ENCODE measurements at regions not wholly inside any gene's neighbourhood (a gene's known extent, or its start where the extent isn't known, plus 50 kb on each side); places are given as distances from the start of the nearest gene placed in this dataset.

DNA sequence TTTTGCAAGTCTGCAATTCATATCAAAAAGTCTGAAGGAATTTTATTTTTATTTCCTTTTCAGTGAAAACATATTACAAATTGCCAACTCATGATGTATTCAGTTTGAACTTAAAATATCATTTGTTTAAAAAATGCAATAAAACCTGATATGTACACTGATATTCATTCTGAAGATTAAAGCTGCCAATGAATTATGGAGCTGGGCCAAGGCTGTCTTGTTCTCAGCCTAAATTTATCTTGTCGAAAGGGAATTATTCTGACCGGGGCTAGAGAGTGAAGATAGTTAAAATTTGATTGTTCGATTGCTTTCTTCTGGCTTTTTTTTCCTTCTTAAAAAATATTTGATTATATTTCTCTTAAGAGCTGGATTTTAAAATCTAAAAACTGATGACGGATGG lies 54.0 kb upstream of the RBFOX1 start:
- CTCF ChIA-PET, result no interaction called here
- no peak for DNase-seq (ENCODE audit: low read depth, low spot score)
- intact Hi-C loops (cut with micrococcal nuclease), result no loop called here

GRCh38 chr16:7272567-7273158 lies 60.0 kb upstream of the RBFOX1 start:
- DNase-seq (ENCODE audit: low read depth, low spot score) (no peak), ATAC-seq (no peak)
- Histone ChIP-seq H3K4me1 (ENCODE audit: control insufficient read depth in 1 of 2, insufficient read depth in 2 of 2, low read length in 2 of 2) (no peaks in the 10 kb centered on the region), H3K4me3 (replicated peaks in 1 of 2; ENCODE audit: low read depth in 1 of 2, low read length in 2 of 2) (no peak overlapping the region), H3K9ac (ENCODE audit: low read length) (no peak overlapping the region), H3K27me3 (ENCODE audit: insufficient read depth, low read length) (no peaks in the 10 kb centered on the region), H3K9me3 (ENCODE audit: control insufficient read depth in 1 of 2, insufficient read depth in 1 of 2, low read depth in 1 of 2, low read length in 2 of 2) (peaks cover 5 to 15% of the 10 kb centered on the region in 2 experiments; a peak in 2 of 4 replicates), H3K4me2 (ENCODE audit: low read length) (no peak overlapping the region), H3K27ac (ENCODE audit: low read depth, low read length) (no peak overlapping the region), H4K20me1 (ENCODE audit: insufficient read depth) (no peaks in the 10 kb centered on the region), H3K9me2 (ENCODE audit: insufficient read depth) (no peaks in the 10 kb centered on the region), H3K36me3 (ENCODE audit: control insufficient read depth in 1 of 2, insufficient read depth in 2 of 2, low read length in 2 of 2) (no peaks in the 10 kb centered on the region), H2AFZ (ENCODE audit: low read depth, low read length, poor library complexity, severe bottlenecking) (no peak overlapping the region), H3K79me2 (ENCODE audit: insufficient read depth, low read length) (no peaks in the 10 kb centered on the region)
- ChIA-PET POLR2A (no interaction called here), RAD21 (ENCODE audit: low non-redundant PET in 1 of 2, low total read pairs in 2 of 2, uncharacterized antibody in 2 of 2, unreplicated experiment in 2 of 2) (no interaction called here), CTCF (no interaction called here)
- no TSS peak for BruUV-seq (replicated peaks)
- no peak for TF ChIP-seq SRF (IDR thresholded peaks at IDR 0.05; ENCODE audit: low read depth)
- no peak for TF ChIP-seq ZNF274 (IDR thresholded peaks at IDR 0.05; ENCODE audit: low read depth, low read length)
- TF ChIP-seq MAX (IDR thresholded peaks at IDR 0.05), result no peak
- TF ChIP-seq JUND (IDR thresholded peaks at IDR 0.05), result no peak
- TF ChIP-seq ZBTB33 (IDR thresholded peaks at IDR 0.05; ENCODE audit: extremely low read depth, insufficient replicate concordance, low read length), result no peak
- intact Hi-C loops (cut with micrococcal nuclease), result no loop called here

More for the DNA sequence above, 54.0 kb upstream of the RBFOX1 start:
- Histone ChIP-seq H3K9me3 (ENCODE audit: control insufficient read depth in 1 of 2, insufficient read depth in 1 of 2, low read depth in 1 of 2, low read length in 2 of 2) (peaks cover 5 to 12% of the 10 kb centered on the region in 2 experiments; a peak in 2 of 4 replicates), H3K9me2 (ENCODE audit: insufficient read depth) (no peaks in the 10 kb centered on the region), H3K27ac (ENCODE audit: low read depth, low read length) (no peak overlapping the region), H3K4me2 (ENCODE audit: low read length) (no peak overlapping the region), H4K20me1 (ENCODE audit: insufficient read depth) (no peaks in the 10 kb centered on the region), H3K9ac (ENCODE audit: low read length) (no peak overlapping the region), H3K27me3 (ENCODE audit: insufficient read depth, low read length) (no peaks in the 10 kb centered on the region), H3K4me1 (ENCODE audit: control insufficient read depth in 1 of 2, insufficient read depth in 2 of 2, low read length in 2 of 2) (no peaks in the 10 kb centered on the region), H3K36me3 (ENCODE audit: control insufficient read depth in 1 of 2, insufficient read depth in 2 of 2, low read length in 2 of 2) (no peaks in the 10 kb centered on the region), H2AFZ (ENCODE audit: low read depth, low read length, poor library complexity, severe bottlenecking) (no peak overlapping the region), H3K79me2 (ENCODE audit: insufficient read depth, low read length) (no peaks in the 10 kb centered on the region), H3K4me3 (replicated peaks in 1 of 2; ENCODE audit: low read depth in 1 of 2, low read length in 2 of 2) (no peak overlapping the region)
- no peak for ATAC-seq
- ChIA-PET RAD21 (ENCODE audit: low non-redundant PET in 1 of 2, low total read pairs in 2 of 2, uncharacterized antibody in 2 of 2, unreplicated experiment in 2 of 2) (no interaction called here), POLR2A (no interaction called here)
- TF ChIP-seq, protein P1, sequence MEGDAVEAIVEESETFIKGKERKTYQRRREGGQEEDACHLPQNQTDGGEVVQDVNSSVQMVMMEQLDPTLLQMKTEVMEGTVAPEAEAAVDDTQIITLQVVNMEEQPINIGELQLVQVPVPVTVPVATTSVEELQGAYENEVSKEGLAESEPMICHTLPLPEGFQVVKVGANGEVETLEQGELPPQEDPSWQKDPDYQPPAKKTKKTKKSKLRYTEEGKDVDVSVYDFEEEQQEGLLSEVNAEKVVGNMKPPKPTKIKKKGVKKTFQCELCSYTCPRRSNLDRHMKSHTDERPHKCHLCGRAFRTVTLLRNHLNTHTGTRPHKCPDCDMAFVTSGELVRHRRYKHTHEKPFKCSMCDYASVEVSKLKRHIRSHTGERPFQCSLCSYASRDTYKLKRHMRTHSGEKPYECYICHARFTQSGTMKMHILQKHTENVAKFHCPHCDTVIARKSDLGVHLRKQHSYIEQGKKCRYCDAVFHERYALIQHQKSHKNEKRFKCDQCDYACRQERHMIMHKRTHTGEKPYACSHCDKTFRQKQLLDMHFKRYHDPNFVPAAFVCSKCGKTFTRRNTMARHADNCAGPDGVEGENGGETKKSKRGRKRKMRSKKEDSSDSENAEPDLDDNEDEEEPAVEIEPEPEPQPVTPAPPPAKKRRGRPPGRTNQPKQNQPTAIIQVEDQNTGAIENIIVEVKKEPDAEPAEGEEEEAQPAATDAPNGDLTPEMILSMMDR (IDR thresholded peaks at IDR 0.05 in 2 of 3, conservative IDR thresholded peaks at IDR 0.05 in 1 of 3; ENCODE audit: borderline replicate concordance in 1 of 3, insufficient read depth in 1 of 3, low read depth in 2 of 3, low read length in 2 of 3), result no peak
- TF ChIP-seq EZH2 (IDR thresholded peaks at IDR 0.05), result no peak
- no TSS peak for BruUV-seq (replicated peaks)
